ENCODE measurements at regions not wholly inside any gene's neighbourhood (a gene's known extent, or its start where the extent isn't known, plus 50 kb on each side); places are given as distances from the start of the nearest gene placed in this dataset.

- no peak for DNase-seq (ENCODE audit: low spot score)
Observed at GRCh38 chr7:106566672-106567071, 94.3 kb downstream of the CCDC71L start.

GRCh38 chr7:106566196-106566595 lies 94.8 kb downstream of the CCDC71L start:
- Histone ChIP-seq H3K27ac (no peak overlapping the region), H3K4me3 (no peak overlapping the region)
- no peak for DNase-seq (ENCODE audit: low spot score)
- no peak for TF ChIP-seq CTCF (IDR thresholded peaks at IDR 0.05)

More at GRCh38 chr7:106566672-106567071, 94.3 kb downstream of the CCDC71L start:
- TF ChIP-seq CTCF (IDR thresholded peaks at IDR 0.05), result no peak
- H3K27ac ChIP-seq, result no peak overlapping the region
- no peak overlapping the region for H3K4me3 ChIP-seq

GRCh38 chr7:106565428-106565827 lies 95.5 kb downstream of the CCDC71L start:
- no peak overlapping the region for H3K4me3 ChIP-seq
- H3K27ac ChIP-seq, result no peak overlapping the region
- no peak for DNase-seq (ENCODE audit: low spot score)
- TF ChIP-seq CTCF (IDR thresholded peaks at IDR 0.05), result no peak

- Histone ChIP-seq H3K27ac (no peak overlapping the region), H3K4me3 (no peak overlapping the region)
- TF ChIP-seq CTCF (IDR thresholded peaks at IDR 0.05), result no peak
- no peak for DNase-seq (ENCODE audit: low spot score)
Observed at GRCh38 chr7:106563466-106564150, 97.3 kb downstream of the CCDC71L start.

- H3K4me3 ChIP-seq, result no peak overlapping the region
- no peak for TF ChIP-seq CTCF (IDR thresholded peaks at IDR 0.05)
- H3K27ac ChIP-seq, result no peak overlapping the region
- no peak for DNase-seq (ENCODE audit: low spot score)
Observed at GRCh38 chr7:106562711-106563366, 98.1 kb downstream of the CCDC71L start.

- H3K4me3 ChIP-seq, result no peak overlapping the region
- no peak for TF ChIP-seq CTCF (IDR thresholded peaks at IDR 0.05)
- no peak overlapping the region for H3K27ac ChIP-seq
- no peak for DNase-seq (ENCODE audit: low spot score)
Observed at GRCh38 chr7:106561666-106562411, 99.1 kb downstream of the CCDC71L start.
